ENCODE measurements at regions not wholly inside any gene's neighbourhood (a gene's known extent, or its start where the extent isn't known, plus 50 kb on each side); places are given as distances from the start of the nearest gene placed in this dataset.

DNA sequence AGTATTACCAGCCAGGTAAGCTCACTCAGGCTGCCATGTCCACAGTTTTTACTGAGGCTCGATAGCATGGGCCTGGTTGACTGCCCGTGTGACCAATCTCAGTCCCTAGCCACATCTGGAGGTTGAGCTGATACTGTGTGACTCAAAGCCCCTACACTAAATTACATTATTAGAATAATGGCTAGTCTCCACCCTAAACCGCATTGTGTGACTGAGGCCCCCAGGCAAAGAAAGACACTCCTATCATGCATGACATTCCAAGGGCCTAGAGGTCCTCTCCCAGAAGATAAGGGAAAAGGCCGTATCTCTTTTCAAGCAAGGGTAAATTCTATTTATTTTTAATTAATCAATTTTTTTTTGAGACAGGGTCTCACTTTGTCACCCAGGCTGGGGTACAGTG lies 505.3 kb downstream of the HAPSTR1 start:
- TF ChIP-seq, protein P1, sequence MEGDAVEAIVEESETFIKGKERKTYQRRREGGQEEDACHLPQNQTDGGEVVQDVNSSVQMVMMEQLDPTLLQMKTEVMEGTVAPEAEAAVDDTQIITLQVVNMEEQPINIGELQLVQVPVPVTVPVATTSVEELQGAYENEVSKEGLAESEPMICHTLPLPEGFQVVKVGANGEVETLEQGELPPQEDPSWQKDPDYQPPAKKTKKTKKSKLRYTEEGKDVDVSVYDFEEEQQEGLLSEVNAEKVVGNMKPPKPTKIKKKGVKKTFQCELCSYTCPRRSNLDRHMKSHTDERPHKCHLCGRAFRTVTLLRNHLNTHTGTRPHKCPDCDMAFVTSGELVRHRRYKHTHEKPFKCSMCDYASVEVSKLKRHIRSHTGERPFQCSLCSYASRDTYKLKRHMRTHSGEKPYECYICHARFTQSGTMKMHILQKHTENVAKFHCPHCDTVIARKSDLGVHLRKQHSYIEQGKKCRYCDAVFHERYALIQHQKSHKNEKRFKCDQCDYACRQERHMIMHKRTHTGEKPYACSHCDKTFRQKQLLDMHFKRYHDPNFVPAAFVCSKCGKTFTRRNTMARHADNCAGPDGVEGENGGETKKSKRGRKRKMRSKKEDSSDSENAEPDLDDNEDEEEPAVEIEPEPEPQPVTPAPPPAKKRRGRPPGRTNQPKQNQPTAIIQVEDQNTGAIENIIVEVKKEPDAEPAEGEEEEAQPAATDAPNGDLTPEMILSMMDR (IDR thresholded peaks at IDR 0.05; ENCODE audit: low read depth, low read length, missing control alignments), result no peak
- DNase-seq (ENCODE audit: low read depth), result no peak
- no peak overlapping the region for H3K4me3 ChIP-seq (ENCODE audit: low read depth, low read length)

DNA sequence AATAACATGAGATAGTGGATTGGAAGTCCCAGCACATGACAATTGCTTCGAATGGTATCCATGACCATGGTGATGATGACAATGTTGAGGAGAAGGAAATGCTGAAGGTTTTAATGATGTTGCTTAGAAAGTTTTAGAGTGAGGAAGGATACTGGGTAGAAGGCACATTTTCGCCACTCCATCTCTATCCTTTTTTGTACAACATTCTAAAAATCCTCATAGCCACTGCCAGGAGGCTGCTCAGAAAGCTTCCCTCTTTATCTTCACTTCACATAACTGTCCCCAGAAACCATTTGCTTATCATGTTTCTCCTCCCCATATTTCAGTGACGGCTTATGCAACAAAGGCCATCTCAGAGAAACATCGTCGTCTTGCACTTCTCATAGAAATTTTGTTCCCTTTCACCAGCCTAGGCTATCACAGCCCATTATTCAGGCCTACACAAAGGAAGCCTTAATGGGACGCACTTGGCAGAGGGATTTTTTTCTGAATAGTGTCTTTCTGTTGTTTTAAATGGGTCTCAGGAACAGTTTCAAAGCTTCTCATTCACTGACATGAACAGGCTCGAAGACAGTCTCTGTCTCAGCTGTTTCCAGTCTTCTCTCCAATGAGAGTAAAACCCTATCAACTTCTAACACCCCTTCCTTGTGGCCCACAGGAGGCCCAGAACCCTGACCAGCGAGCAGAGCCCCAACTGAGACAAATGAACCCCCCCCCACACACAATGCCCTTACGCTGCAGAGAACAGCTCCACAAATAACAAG lies 506.7 kb downstream of the HAPSTR1 start:
- H3K4me3 ChIP-seq (ENCODE audit: low read depth, low read length), result no peak overlapping the region
- TF ChIP-seq, protein P1 (IDR thresholded peaks at IDR 0.05; ENCODE audit: low read depth, low read length, missing control alignments), result no peak

DNA sequence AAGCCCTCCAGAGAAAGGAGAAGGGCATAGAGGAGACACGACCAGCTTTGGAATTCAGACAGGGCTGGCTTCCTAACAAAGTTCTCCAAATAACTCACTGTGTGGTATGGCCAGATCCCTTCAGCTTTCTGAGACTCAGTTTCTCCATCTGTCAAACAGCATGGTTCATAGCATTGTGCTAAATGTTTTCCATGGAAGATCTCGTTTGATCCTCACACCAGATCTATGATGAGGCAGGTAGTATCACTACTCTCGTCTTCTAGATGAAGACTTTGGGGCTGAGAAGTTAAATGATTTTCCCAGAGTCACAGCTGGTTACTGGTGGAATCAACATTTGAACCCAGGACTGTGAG lies 507.3 kb downstream of the HAPSTR1 start:
- H3K4me3 ChIP-seq (ENCODE audit: low read depth, low read length), result no peak overlapping the region
- TF ChIP-seq, protein P1 (IDR thresholded peaks at IDR 0.05; ENCODE audit: low read depth, low read length, missing control alignments), result no peak
- no peak for DNase-seq (ENCODE audit: low read depth)

More for the DNA sequence above, 506.7 kb downstream of the HAPSTR1 start:
- DNase-seq (ENCODE audit: low read depth), result no peak

DNA sequence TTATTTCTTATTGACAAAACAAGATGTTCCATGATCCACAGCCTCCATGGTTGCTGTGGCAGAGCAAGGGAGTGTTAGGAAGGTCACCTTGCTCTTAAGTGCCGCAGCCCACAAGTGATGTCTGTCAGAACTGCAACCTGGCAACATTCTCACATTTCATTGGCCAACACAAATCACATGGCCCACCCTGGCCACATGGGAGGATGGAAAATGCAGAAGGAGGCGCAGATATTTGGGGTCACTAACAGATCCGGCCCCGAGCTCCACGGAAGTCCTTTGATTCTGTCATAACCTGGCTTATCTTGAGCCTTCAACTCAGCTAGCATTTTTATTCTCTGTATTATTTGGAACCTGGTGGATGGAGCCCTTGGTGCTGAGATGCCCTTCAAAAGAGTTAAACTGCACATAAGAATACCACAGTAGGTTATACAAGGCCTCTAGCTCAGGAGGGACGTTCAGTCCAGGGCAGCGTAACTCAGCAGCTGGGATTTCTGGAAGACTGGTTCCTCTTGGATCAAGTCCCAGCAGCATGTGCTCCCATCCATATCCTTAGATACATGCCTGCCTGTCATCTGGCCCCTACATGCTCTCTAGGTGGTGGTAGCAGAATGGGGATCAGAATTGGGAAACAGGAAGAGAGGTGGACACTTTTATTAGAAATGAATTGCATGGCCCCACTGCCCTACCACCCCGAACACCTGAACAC lies 508.1 kb downstream of the HAPSTR1 start:
- no peak for DNase-seq (ENCODE audit: low read depth)
- TF ChIP-seq, protein P1 (IDR thresholded peaks at IDR 0.05; ENCODE audit: low read depth, low read length, missing control alignments), result no peak

DNA sequence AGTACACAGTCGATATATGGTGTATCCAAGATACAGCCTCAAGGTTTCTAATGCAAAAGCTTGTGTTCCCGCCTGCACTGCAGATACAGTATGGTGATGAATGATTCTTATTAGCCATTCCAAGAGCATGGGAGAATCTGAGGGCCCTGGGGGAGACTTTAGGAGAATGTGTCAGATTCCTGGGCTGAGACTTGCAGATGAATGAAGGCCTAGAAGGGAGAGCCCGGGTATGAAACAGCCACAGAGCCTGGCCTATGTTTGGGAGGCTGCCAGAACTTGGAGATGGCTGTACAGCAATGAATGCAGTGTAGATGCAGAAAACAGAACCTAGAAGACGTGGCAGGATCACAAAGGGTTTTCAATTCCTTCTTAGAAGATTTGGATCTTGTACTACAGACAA lies 510.7 kb downstream of the HAPSTR1 start:
- no peak for DNase-seq (ENCODE audit: low read depth)
- H3K4me3 ChIP-seq (ENCODE audit: low read depth, low read length), result no peak overlapping the region

More for the DNA sequence above, 508.1 kb downstream of the HAPSTR1 start:
- no peak overlapping the region for H3K4me3 ChIP-seq (ENCODE audit: low read depth, low read length)

GRCh38 chr16:9603316-9603715 lies 511.9 kb downstream of the HAPSTR1 start:
- no peak overlapping the region for H3K4me3 ChIP-seq (ENCODE audit: low read depth, low read length)

More for the DNA sequence above, 510.7 kb downstream of the HAPSTR1 start:
- TF ChIP-seq, protein P1 (IDR thresholded peaks at IDR 0.05; ENCODE audit: low read depth, low read length, missing control alignments), result no peak

More at GRCh38 chr16:9603316-9603715, 511.9 kb downstream of the HAPSTR1 start:
- no peak for DNase-seq (ENCODE audit: low read depth)
- TF ChIP-seq, protein P1 (IDR thresholded peaks at IDR 0.05; ENCODE audit: low read depth, low read length, missing control alignments), result no peak

Measured in GM12864 (cell line).